GM12892 (cell line): ENCODE measurements at regions not wholly inside any gene's neighbourhood (a gene's known extent, or its start where the extent isn't known, plus 50 kb on each side); places are given as distances from the start of the nearest gene placed in this dataset.
"Not testable (repeated sequence)": the region's sequence is repeated elsewhere in the genome, so short reads cannot be mapped to it uniquely, and the experiment has no call there.

Source experiments
- POLR2A ChIP-seq: IDR thresholded peaks from 2 replicates; pipeline ENCODE4 v1.6.1; 2011; ENCODE audit warnings: low read depth, low read length, control low read depth
- POLR2AphosphoS5 ChIP-seq: IDR thresholded peaks from 2 replicates; pipeline ENCODE4 v1.6.1; 2011; ENCODE audit warnings: low read depth, low read length, control low read depth
- TAF1 ChIP-seq: IDR thresholded peaks from 2 replicates; pipeline ENCODE4 v1.6.1; 2011; ENCODE audit warnings: low read depth, mild to moderate bottlenecking, control low read depth, low read length, borderline replicate concordance

DNA sequence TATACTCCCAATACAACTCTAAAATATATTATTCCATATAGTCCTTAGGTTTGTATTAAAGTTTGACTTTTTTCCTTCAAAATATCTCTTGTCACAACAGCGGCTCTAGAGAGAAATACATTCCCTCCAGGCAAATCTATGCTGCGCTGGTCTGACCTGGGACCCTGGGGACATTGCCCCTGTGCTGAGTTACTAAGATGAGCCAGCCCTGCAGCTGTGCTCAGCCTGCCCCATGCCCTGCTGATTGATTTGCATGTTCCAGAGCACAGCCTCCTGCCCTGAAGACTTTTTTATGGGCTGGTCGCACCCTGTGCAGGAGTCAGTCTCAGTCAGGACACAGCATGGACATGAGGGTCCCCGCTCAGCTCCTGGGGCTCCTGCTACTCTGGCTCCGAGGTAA, 1170.7 kb downstream of the RPIA start:
- not testable (repeated sequence) for TF ChIP-seq TAF1, POLR2AphosphoS5, POLR2A
